ENCODE measurements at regions not wholly inside any gene's neighbourhood (a gene's known extent, or its start where the extent isn't known, plus 50 kb on each side); places are given as distances from the start of the nearest gene placed in this dataset.
"Not testable (repeated sequence)": the region's sequence is repeated elsewhere in the genome, so short reads cannot be mapped to it uniquely, and the experiment has no call there.

DNA sequence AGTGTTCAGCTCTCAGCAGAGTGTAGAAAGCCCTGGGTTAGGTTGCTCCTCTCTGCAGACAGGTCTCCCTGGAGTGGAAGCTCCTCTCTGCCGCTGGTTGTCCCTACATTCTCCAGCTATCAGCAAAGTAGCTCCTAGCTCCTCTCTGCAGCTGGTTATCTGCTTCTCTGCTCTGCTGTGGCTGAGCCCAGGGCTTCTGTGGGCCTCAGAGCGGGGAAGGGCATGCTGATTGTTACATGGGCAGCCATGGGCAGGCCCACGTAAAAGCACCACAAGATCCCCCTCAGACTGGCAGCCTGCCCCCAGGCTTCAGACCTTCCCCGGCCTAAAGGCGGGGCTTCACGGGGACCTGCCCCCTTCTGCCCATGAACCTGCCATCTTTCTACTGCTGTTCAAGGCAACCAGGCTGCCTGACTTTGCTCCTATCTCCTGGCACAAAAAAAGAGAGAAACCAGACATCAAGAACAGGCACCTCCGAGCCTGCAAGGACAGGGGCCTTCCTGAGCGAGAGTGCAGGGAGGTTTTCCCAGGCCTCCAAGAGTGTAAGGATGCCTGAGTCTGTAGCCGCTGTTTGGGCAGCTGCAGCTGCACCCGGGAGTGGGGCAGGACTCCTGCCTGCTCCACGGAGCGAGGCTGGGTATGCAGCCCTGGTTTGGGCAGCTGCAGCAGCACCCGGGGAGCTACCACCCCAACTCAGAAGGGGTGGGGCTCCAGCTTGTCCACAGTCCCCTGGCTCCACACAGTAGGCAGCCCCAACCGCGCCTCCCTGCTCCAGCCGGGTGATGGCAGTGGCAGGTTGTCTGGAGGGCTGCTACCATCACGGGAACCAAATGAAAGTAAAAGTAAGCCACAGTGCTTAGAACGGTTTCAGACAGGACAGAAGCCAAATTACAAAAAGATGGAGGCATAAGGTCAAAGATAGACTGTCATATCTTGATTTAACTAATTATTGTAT is 298.7 kb upstream of the POTED start:
- not testable (repeated sequence) for TF ChIP-seq CTCF (IDR thresholded peaks at IDR 0.05; ENCODE audit: poor library complexity); EZH2 (IDR thresholded peaks at IDR 0.05; ENCODE audit: borderline replicate concordance)
